ENCODE measurements at regions not wholly inside any gene's neighbourhood (a gene's known extent, or its start where the extent isn't known, plus 50 kb on each side); places are given as distances from the start of the nearest gene placed in this dataset.

GRCh38 chr11:43545610-43546009 is 134.9 kb upstream of the HSD17B12 start:
- Histone ChIP-seq H3K9me3 (ENCODE audit: control insufficient read depth in 2 of 2, insufficient read depth in 1 of 2, low read length in 1 of 2) (peaks cover 0 to 2% of the 10 kb centered on the region in 2 donors), H3K4me1 (ENCODE audit: control insufficient read depth in 2 of 2, insufficient read depth in 2 of 2, low read length in 2 of 2) (no peaks in the 10 kb centered on the region), H3K36me3 (ENCODE audit: control insufficient read depth in 2 of 2, insufficient read depth in 2 of 2, low read length in 1 of 2) (no peaks in the 10 kb centered on the region), H3K27me3 (ENCODE audit: control insufficient read depth in 2 of 2, insufficient read depth in 1 of 2, low read length in 1 of 2) (peaks cover 2 to 35% of the 10 kb centered on the region in 2 donors), H3K4me3 (ENCODE audit: low read length in 2 of 2) (no peak overlapping the region), H3K27ac (ENCODE audit: low read depth in 1 of 2, low read length in 1 of 2) (no peak overlapping the region)
- no peak for DNase-seq (ENCODE audit: low read depth in 6 of 9, low spot score in 9 of 9)
- 89% methylated on average over 1 of the region's 1 CpG for WGBS

GRCh38 chr11:43546561-43547429 is 133.7 kb upstream of the HSD17B12 start:
- Histone ChIP-seq H3K9me3 (ENCODE audit: control insufficient read depth in 2 of 2, insufficient read depth in 1 of 2, low read length in 1 of 2) (peaks cover 0 to 2% of the 10 kb centered on the region in 2 donors), H3K27ac (ENCODE audit: low read depth in 1 of 2, low read length in 1 of 2) (no peak overlapping the region), H3K4me1 (ENCODE audit: control insufficient read depth in 2 of 2, insufficient read depth in 2 of 2, low read length in 2 of 2) (no peaks in the 10 kb centered on the region), H3K4me3 (ENCODE audit: low read length in 2 of 2) (no peak overlapping the region), H3K36me3 (ENCODE audit: control insufficient read depth in 2 of 2, insufficient read depth in 2 of 2, low read length in 1 of 2) (no peaks in the 10 kb centered on the region), H3K27me3 (ENCODE audit: control insufficient read depth in 2 of 2, insufficient read depth in 1 of 2, low read length in 1 of 2) (peaks cover 2 to 35% of the 10 kb centered on the region in 2 donors)
- no peak for DNase-seq (ENCODE audit: low read depth in 6 of 9, low spot score in 9 of 9)
- WGBS, result 50% methylated on average over 27 of the region's 27 CpGs

- Histone ChIP-seq H3K36me3 (ENCODE audit: control insufficient read depth in 2 of 2, insufficient read depth in 2 of 2, low read length in 1 of 2) (no peaks in the 10 kb centered on the region), H3K9me3 (ENCODE audit: control insufficient read depth in 2 of 2, insufficient read depth in 1 of 2, low read length in 1 of 2) (peaks cover 0 to 2% of the 10 kb centered on the region in 2 donors), H3K4me3 (ENCODE audit: low read length in 2 of 2) (no peak overlapping the region), H3K27ac (ENCODE audit: low read depth in 1 of 2, low read length in 1 of 2) (no peak overlapping the region), H3K27me3 (ENCODE audit: control insufficient read depth in 2 of 2, insufficient read depth in 1 of 2, low read length in 1 of 2) (peaks cover 2 to 35% of the 10 kb centered on the region in 2 donors), H3K4me1 (ENCODE audit: control insufficient read depth in 2 of 2, insufficient read depth in 2 of 2, low read length in 2 of 2) (no peaks in the 10 kb centered on the region)
- DNase-seq (ENCODE audit: low read depth in 6 of 9, low spot score in 9 of 9), result no peak
- WGBS, result 7% methylated on average over 29 of the region's 33 CpGs
Observed at GRCh38 chr11:43547430-43547831, 133.1 kb upstream of the HSD17B12 start.

GRCh38 chr11:43547889-43548381 is 132.6 kb upstream of the HSD17B12 start:
- Histone ChIP-seq H3K27me3 (ENCODE audit: control insufficient read depth in 2 of 2, insufficient read depth in 1 of 2, low read length in 1 of 2) (peaks cover 2 to 36% of the 10 kb centered on the region in 2 donors), H3K36me3 (ENCODE audit: control insufficient read depth in 2 of 2, insufficient read depth in 2 of 2, low read length in 1 of 2) (no peaks in the 10 kb centered on the region), H3K4me1 (ENCODE audit: control insufficient read depth in 2 of 2, insufficient read depth in 2 of 2, low read length in 2 of 2) (no peaks in the 10 kb centered on the region), H3K4me3 (ENCODE audit: low read length in 2 of 2) (no peak overlapping the region), H3K9me3 (ENCODE audit: control insufficient read depth in 2 of 2, insufficient read depth in 1 of 2, low read length in 1 of 2) (peaks cover 0 to 2% of the 10 kb centered on the region in 2 donors), H3K27ac (ENCODE audit: low read depth in 1 of 2, low read length in 1 of 2) (no peak overlapping the region)
- 31% methylated on average over 51 of the region's 51 CpGs for WGBS
- no peak for DNase-seq (ENCODE audit: low read depth in 6 of 9, low spot score in 9 of 9)

GRCh38 chr11:43548916-43549315 is 131.6 kb upstream of the HSD17B12 start:
- WGBS, result 91% methylated on average over 4 of the region's 4 CpGs
- H3K27me3 ChIP-seq (ENCODE audit: control insufficient read depth in 2 of 2, insufficient read depth in 1 of 2, low read length in 1 of 2), result peaks cover 5 to 43% of the 10 kb centered on the region in 2 donors
- no peaks in the 10 kb centered on the region for H3K4me1 ChIP-seq (ENCODE audit: control insufficient read depth in 2 of 2, insufficient read depth in 2 of 2, low read length in 2 of 2)
- no peak overlapping the region for H3K27ac ChIP-seq (ENCODE audit: low read depth in 1 of 2, low read length in 1 of 2)
- H3K9me3 ChIP-seq (ENCODE audit: control insufficient read depth in 2 of 2, insufficient read depth in 1 of 2, low read length in 1 of 2), result peaks cover 0 to 2% of the 10 kb centered on the region in 2 donors
- no peak for DNase-seq (ENCODE audit: low read depth in 6 of 9, low spot score in 9 of 9)
- no peak overlapping the region for H3K4me3 ChIP-seq (ENCODE audit: low read length in 2 of 2)
- no peaks in the 10 kb centered on the region for H3K36me3 ChIP-seq (ENCODE audit: control insufficient read depth in 2 of 2, insufficient read depth in 2 of 2, low read length in 1 of 2)

GRCh38 chr11:43549624-43550023 is 130.9 kb upstream of the HSD17B12 start:
- Histone ChIP-seq H3K27ac (ENCODE audit: low read depth in 1 of 2, low read length in 1 of 2) (no peak overlapping the region), H3K4me1 (ENCODE audit: control insufficient read depth in 2 of 2, insufficient read depth in 2 of 2, low read length in 2 of 2) (no peaks in the 10 kb centered on the region), H3K4me3 (ENCODE audit: low read length in 2 of 2) (no peak overlapping the region), H3K36me3 (ENCODE audit: control insufficient read depth in 2 of 2, insufficient read depth in 2 of 2, low read length in 1 of 2) (no peaks in the 10 kb centered on the region), H3K9me3 (ENCODE audit: control insufficient read depth in 2 of 2, insufficient read depth in 1 of 2, low read length in 1 of 2) (peaks cover 0 to 2% of the 10 kb centered on the region in 2 donors), H3K27me3 (ENCODE audit: control insufficient read depth in 2 of 2, insufficient read depth in 1 of 2, low read length in 1 of 2) (peaks cover 5 to 50% of the 10 kb centered on the region in 2 donors)
- DNase-seq (ENCODE audit: low read depth in 6 of 9, low spot score in 9 of 9), result no peak
- whole genome bisulfite sequencing, result 69% methylated on average over 6 of the region's 6 CpGs

GRCh38 chr11:43550714-43551113 is 129.8 kb upstream of the HSD17B12 start:
- Histone ChIP-seq H3K36me3 (ENCODE audit: control insufficient read depth in 2 of 2, insufficient read depth in 2 of 2, low read length in 1 of 2) (no peaks in the 10 kb centered on the region), H3K27me3 (ENCODE audit: control insufficient read depth in 2 of 2, insufficient read depth in 1 of 2, low read length in 1 of 2) (peaks cover 5 to 60% of the 10 kb centered on the region in 2 donors), H3K4me3 (ENCODE audit: low read length in 2 of 2) (no peak overlapping the region), H3K27ac (ENCODE audit: low read depth in 1 of 2, low read length in 1 of 2) (no peak overlapping the region), H3K4me1 (ENCODE audit: control insufficient read depth in 2 of 2, insufficient read depth in 2 of 2, low read length in 2 of 2) (no peaks in the 10 kb centered on the region), H3K9me3 (ENCODE audit: control insufficient read depth in 2 of 2, insufficient read depth in 1 of 2, low read length in 1 of 2) (peaks cover 0 to 2% of the 10 kb centered on the region in 2 donors)
- no peak for DNase-seq (ENCODE audit: low read depth in 6 of 9, low spot score in 9 of 9)
- WGBS, result 96% methylated on average over 4 of the region's 4 CpGs

GRCh38 chr11:43554148-43554473 is 126.4 kb upstream of the HSD17B12 start:
- 53% methylated on average over 6 of the region's 6 CpGs for WGBS
- peaks cover 18 to 63% of the 10 kb centered on the region in 2 donors for H3K27me3 ChIP-seq (ENCODE audit: control insufficient read depth in 2 of 2, insufficient read depth in 1 of 2, low read length in 1 of 2)

GRCh38 chr11:43555186-43555585 is 125.4 kb upstream of the HSD17B12 start:
- Histone ChIP-seq H3K27me3 (ENCODE audit: control insufficient read depth in 2 of 2, insufficient read depth in 1 of 2, low read length in 1 of 2) (peaks cover 23 to 63% of the 10 kb centered on the region in 2 donors), H3K4me1 (ENCODE audit: control insufficient read depth in 2 of 2, insufficient read depth in 2 of 2, low read length in 2 of 2) (no peaks in the 10 kb centered on the region), H3K4me3 (ENCODE audit: low read length in 2 of 2) (no peak overlapping the region), H3K27ac (ENCODE audit: low read depth in 1 of 2, low read length in 1 of 2) (no peak overlapping the region), H3K36me3 (ENCODE audit: control insufficient read depth in 2 of 2, insufficient read depth in 2 of 2, low read length in 1 of 2) (no peaks in the 10 kb centered on the region), H3K9me3 (ENCODE audit: control insufficient read depth in 2 of 2, insufficient read depth in 1 of 2, low read length in 1 of 2) (no peaks in the 10 kb centered on the region)
- 53% methylated on average over 3 of the region's 3 CpGs for WGBS
- DNase-seq (ENCODE audit: low read depth in 6 of 9, low spot score in 9 of 9), result no peak

More at GRCh38 chr11:43554148-43554473, 126.4 kb upstream of the HSD17B12 start:
- H3K9me3 ChIP-seq (ENCODE audit: control insufficient read depth in 2 of 2, insufficient read depth in 1 of 2, low read length in 1 of 2), result no peaks in the 10 kb centered on the region
- DNase-seq (ENCODE audit: low read depth in 6 of 9, low spot score in 9 of 9), result no peak
- H3K4me3 ChIP-seq (ENCODE audit: low read length in 2 of 2), result no peak overlapping the region
- no peaks in the 10 kb centered on the region for H3K36me3 ChIP-seq (ENCODE audit: control insufficient read depth in 2 of 2, insufficient read depth in 2 of 2, low read length in 1 of 2)
- no peak overlapping the region for H3K27ac ChIP-seq (ENCODE audit: low read depth in 1 of 2, low read length in 1 of 2)
- H3K4me1 ChIP-seq (ENCODE audit: control insufficient read depth in 2 of 2, insufficient read depth in 2 of 2, low read length in 2 of 2), result no peaks in the 10 kb centered on the region

All from thymus (tissue), 11 donors.